Activated naive CD8-positive, alpha-beta T cell (primary cell): ENCODE measurements at regions not wholly inside any gene's neighbourhood (a gene's known extent, or its start where the extent isn't known, plus 50 kb on each side); places are given as distances from the start of the nearest gene placed in this dataset.
"Not testable (repeated sequence)": the region's sequence is repeated elsewhere in the genome, so short reads cannot be mapped to it uniquely, and the experiment has no call there.

Experiments
- H3K27ac Mint-ChIP-seq: one replicate; pipeline ENCODE4 v1.8.0; 2021; ENCODE audit warnings: mixed read lengths
- H3K27me3 Mint-ChIP-seq: one replicate; pipeline ENCODE4 v1.8.0; 2021; ENCODE audit warnings: mixed read lengths
- H3K36me3 Mint-ChIP-seq: one replicate; pipeline ENCODE4 v1.8.0; 2021; ENCODE audit warnings: mixed read lengths
- H3K4me1 Mint-ChIP-seq: one replicate; pipeline ENCODE4 v1.8.0; 2021; ENCODE audit warnings: low read depth, mixed read lengths
- H3K4me3 Mint-ChIP-seq: one replicate; pipeline ENCODE4 v1.8.0; 2021; ENCODE audit warnings: mild to moderate bottlenecking, mixed read lengths
- H3K9me3 Mint-ChIP-seq: one replicate; pipeline ENCODE4 v1.8.0; 2021; ENCODE audit warnings: low read depth, mixed read lengths

DNA sequence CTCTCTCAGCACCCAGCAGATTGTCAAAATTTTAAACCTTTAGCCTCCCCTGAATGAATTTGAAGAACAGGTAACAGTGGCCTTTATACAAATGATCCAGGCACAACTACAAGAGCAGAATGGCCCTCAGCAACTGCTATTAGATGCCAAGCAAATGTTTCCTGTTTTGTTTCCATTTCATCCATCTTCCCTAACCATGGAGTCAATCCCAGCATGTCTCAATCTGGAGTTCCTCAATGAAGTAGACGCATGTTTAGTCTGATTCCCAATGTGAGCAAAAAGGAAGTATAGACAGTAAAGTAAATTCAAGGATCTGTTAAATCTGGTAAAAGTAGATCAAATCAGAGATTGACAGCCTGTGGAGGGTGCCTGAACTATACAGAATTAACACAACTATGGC is 1668.4 kb downstream of the SPATA31A7 start:
- peaks cover 28% of the 10 kb centered on the region for H3K27me3 Mint-ChIP-seq

GRCh38 chr9:62860939-62861860 is 1671.4 kb downstream of the SPATA31A7 start:
- H3K27me3 Mint-ChIP-seq: peaks cover 43% of the 10 kb centered on the region
- not testable (repeated sequence) for H3K9me3 Mint-ChIP-seq, H3K36me3 Mint-ChIP-seq, H3K27ac Mint-ChIP-seq, H3K4me3 Mint-ChIP-seq, H3K4me1 Mint-ChIP-seq

More for the DNA sequence above, 1668.4 kb downstream of the SPATA31A7 start:
- not testable (repeated sequence) for H3K36me3 Mint-ChIP-seq, H3K4me1 Mint-ChIP-seq, H3K9me3 Mint-ChIP-seq, H3K27ac Mint-ChIP-seq, H3K4me3 Mint-ChIP-seq

GRCh38 chr9:62862180-62862579 is 1672.3 kb downstream of the SPATA31A7 start:
- H3K4me1 Mint-ChIP-seq: not testable (repeated sequence)
- peaks cover 43% of the 10 kb centered on the region for H3K27me3 Mint-ChIP-seq

GRCh38 chr9:62863319-62863718 is 1673.5 kb downstream of the SPATA31A7 start:
- H3K27ac Mint-ChIP-seq, H3K36me3 Mint-ChIP-seq, H3K4me1 Mint-ChIP-seq, H3K9me3 Mint-ChIP-seq, H3K4me3 Mint-ChIP-seq: not testable (repeated sequence)
- H3K27me3 Mint-ChIP-seq: peaks cover 45% of the 10 kb centered on the region

More at GRCh38 chr9:62862180-62862579, 1672.3 kb downstream of the SPATA31A7 start:
- H3K9me3 Mint-ChIP-seq, H3K27ac Mint-ChIP-seq, H3K4me3 Mint-ChIP-seq, H3K36me3 Mint-ChIP-seq: not testable (repeated sequence)

- not testable (repeated sequence) for H3K27ac Mint-ChIP-seq, H3K4me1 Mint-ChIP-seq, H3K9me3 Mint-ChIP-seq, H3K4me3 Mint-ChIP-seq, H3K36me3 Mint-ChIP-seq
- peaks cover 43% of the 10 kb centered on the region for H3K27me3 Mint-ChIP-seq
Measured at GRCh38 chr9:62863867-62864266, 1674.0 kb downstream of the SPATA31A7 start.

GRCh38 chr9:62864481-62865469 is 1674.9 kb downstream of the SPATA31A7 start:
- H3K9me3 Mint-ChIP-seq, H3K27ac Mint-ChIP-seq, H3K4me3 Mint-ChIP-seq, H3K36me3 Mint-ChIP-seq, H3K4me1 Mint-ChIP-seq: not testable (repeated sequence)
- peaks cover 43% of the 10 kb centered on the region for H3K27me3 Mint-ChIP-seq

DNA sequence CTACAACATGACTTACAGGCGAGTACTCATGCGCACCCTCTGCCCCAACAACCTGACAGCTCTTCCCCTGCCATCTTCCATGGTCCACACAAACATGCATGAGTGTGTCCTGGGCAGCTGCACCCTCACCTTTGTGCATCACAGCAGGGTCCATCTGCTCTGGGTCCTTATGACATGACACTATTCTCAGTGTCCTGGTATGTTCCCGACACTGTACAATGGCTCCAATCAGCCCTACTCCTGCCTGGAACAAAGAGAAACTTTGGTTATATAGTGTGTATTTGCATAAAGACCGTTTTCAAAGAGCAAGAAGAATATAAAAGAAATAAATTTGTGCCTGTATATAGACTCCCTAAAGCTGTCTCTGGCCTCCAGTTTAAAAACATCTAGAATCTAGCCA is 1679.2 kb downstream of the SPATA31A7 start:
- H3K36me3 Mint-ChIP-seq, H3K27ac Mint-ChIP-seq, H3K4me1 Mint-ChIP-seq, H3K9me3 Mint-ChIP-seq, H3K4me3 Mint-ChIP-seq: not testable (repeated sequence)
- H3K27me3 Mint-ChIP-seq: peaks cover 27% of the 10 kb centered on the region

GRCh38 chr9:62871765-62872164 is 1681.9 kb downstream of the SPATA31A7 start:
- H3K4me1 Mint-ChIP-seq, H3K27ac Mint-ChIP-seq, H3K9me3 Mint-ChIP-seq, H3K36me3 Mint-ChIP-seq, H3K4me3 Mint-ChIP-seq: not testable (repeated sequence)
- peaks cover 21% of the 10 kb centered on the region for H3K27me3 Mint-ChIP-seq

GRCh38 chr9:62874213-62874612 is 1684.4 kb downstream of the SPATA31A7 start:
- H3K27ac Mint-ChIP-seq, H3K36me3 Mint-ChIP-seq, H3K4me3 Mint-ChIP-seq, H3K9me3 Mint-ChIP-seq, H3K4me1 Mint-ChIP-seq: not testable (repeated sequence)
- peaks cover 27% of the 10 kb centered on the region for H3K27me3 Mint-ChIP-seq

DNA sequence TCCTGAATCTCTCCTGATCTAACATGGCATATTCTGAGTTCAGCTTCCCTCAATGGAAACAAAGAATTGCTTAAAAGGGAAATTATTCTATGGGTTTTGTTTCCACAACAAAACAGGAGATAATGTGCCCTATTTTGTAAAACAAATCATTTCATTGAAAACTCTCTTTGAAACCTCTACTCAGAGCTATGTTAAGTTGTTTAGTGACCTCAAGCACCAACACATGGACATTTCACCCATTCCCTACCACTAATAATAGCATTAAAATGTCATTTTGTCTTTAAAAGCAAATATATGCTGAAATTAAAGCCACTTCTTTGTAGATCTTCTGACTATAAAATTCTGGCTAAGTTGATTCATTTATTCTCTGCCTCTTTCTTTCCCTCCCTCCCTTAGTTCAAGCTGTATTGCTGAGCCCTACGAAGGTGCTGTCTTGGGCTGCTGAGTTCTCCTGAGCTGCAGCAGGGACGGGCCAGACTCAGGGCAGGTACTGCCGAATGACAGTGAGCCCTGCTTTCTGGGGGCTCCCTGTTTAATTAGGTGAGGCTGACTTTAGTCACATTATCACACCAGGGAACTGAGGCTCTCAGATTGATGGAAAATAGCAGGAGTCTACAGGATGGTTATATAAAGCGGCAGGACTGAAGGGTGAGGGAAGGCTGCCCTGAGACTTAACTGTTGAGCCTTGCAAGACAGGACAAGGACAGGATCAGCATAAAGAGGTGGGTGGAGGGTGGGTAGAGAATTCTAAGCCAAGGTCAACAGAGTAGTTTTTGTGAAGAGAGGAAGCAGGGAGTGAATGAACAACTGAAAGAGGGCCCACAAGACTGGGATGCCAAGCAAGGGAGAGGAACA is 1685.1 kb downstream of the SPATA31A7 start:
- H3K9me3 Mint-ChIP-seq, H3K4me1 Mint-ChIP-seq, H3K4me3 Mint-ChIP-seq, H3K36me3 Mint-ChIP-seq, H3K27ac Mint-ChIP-seq: not testable (repeated sequence)
- peaks cover 31% of the 10 kb centered on the region for H3K27me3 Mint-ChIP-seq

DNA sequence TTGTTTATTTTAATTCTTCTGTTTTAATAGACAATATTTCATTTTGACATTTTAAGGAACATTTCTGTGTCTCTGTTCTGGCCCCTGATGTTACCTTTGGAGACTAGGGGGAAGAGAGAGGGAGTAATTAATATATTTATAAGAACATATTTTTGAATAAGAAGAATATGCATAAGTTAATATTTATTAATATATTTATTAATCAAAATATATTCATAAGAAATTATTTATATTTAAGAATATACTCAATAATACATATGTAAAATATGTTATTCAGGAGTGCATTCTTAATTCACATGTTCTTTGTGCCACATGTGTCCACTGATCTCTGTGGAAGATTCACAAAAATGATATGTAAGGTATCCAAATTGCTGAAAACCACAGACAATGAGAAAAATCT is 1687.7 kb downstream of the SPATA31A7 start:
- peaks cover 39% of the 10 kb centered on the region for H3K27me3 Mint-ChIP-seq
- not testable (repeated sequence) for H3K4me1 Mint-ChIP-seq, H3K4me3 Mint-ChIP-seq, H3K9me3 Mint-ChIP-seq, H3K27ac Mint-ChIP-seq, H3K36me3 Mint-ChIP-seq

- H3K9me3 Mint-ChIP-seq, H3K36me3 Mint-ChIP-seq, H3K4me1 Mint-ChIP-seq, H3K4me3 Mint-ChIP-seq, H3K27ac Mint-ChIP-seq: not testable (repeated sequence)
- peaks cover 40% of the 10 kb centered on the region for H3K27me3 Mint-ChIP-seq
Measured at GRCh38 chr9:62877987-62878386, 1688.2 kb downstream of the SPATA31A7 start.

DNA sequence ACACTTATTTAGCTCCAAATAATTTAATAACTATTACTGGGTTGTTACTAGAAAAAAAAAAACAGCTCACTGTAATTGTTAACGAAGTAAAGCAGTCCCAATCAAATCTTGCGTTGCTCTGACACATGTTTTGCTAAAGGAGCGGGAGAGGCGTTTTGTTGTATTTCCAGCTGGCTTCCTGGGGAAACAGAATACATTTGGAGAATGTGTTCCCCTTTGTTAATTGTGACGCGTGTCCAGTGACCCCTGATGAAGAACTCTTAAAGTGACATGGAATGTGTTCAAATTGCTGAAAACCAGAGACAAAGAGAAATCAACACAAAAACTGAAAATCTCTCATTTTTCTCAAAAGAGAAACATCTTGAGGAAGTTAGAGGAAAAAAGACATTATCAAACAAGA is 1690.6 kb downstream of the SPATA31A7 start:
- peaks cover 34% of the 10 kb centered on the region for H3K27me3 Mint-ChIP-seq
- H3K4me1 Mint-ChIP-seq, H3K9me3 Mint-ChIP-seq, H3K36me3 Mint-ChIP-seq, H3K27ac Mint-ChIP-seq, H3K4me3 Mint-ChIP-seq: not testable (repeated sequence)

- peaks cover 34% of the 10 kb centered on the region for H3K27me3 Mint-ChIP-seq
- H3K9me3 Mint-ChIP-seq, H3K27ac Mint-ChIP-seq, H3K36me3 Mint-ChIP-seq, H3K4me1 Mint-ChIP-seq, H3K4me3 Mint-ChIP-seq: not testable (repeated sequence)
Measured at GRCh38 chr9:62880971-62881370, 1691.1 kb downstream of the SPATA31A7 start.

DNA sequence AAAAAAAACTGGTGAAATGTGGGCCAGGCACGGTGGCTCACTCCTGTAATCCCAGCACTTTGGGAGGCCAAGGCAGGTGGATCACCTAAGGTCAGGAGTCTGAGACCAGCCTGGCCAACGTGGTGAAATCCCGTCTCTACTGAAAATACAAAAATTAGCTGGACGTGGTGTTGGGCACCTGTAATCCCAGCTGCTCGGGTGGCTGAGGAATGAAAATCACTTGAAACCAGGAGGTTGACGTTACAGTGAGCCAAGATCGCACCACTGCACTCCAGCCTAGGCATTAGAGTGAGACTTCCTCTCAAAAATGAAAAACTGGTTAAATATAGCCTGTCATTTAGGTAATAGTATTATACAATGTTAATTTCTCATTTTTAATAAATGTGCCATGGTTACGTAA is 1692.0 kb downstream of the SPATA31A7 start:
- peaks cover 34% of the 10 kb centered on the region for H3K27me3 Mint-ChIP-seq
- not testable (repeated sequence) for H3K9me3 Mint-ChIP-seq, H3K4me3 Mint-ChIP-seq, H3K4me1 Mint-ChIP-seq, H3K27ac Mint-ChIP-seq, H3K36me3 Mint-ChIP-seq
